Posterior vena cava (tissue), 2 donors: ENCODE measurements at regions not wholly inside any gene's neighbourhood (a gene's known extent, or its start where the extent isn't known, plus 50 kb on each side); places are given as distances from the start of the nearest gene placed in this dataset.
"Not testable (repeated sequence)": the region's sequence is repeated elsewhere in the genome, so short reads cannot be mapped to it uniquely, and the experiment has no call there.

Source experiments
- DNase-seq: peaks from one replicate; pipeline ENCODE4 v3.0.0-alpha.2; 2020; ENCODE audit warnings: low spot score
- intact Hi-C, 2 donors: fragments of 100-400 bp; cut with DNase I; formaldehyde crosslinking; loops; one replicate each; pipeline versions ENCODE4 v1.14.1 to v1.14.2; 2022 to 2023
- donor health status: DM: yes; HTN: yes; CAD: no.
- donor health status: DM: yes; HTN: yes; CAD: no.

DNA sequence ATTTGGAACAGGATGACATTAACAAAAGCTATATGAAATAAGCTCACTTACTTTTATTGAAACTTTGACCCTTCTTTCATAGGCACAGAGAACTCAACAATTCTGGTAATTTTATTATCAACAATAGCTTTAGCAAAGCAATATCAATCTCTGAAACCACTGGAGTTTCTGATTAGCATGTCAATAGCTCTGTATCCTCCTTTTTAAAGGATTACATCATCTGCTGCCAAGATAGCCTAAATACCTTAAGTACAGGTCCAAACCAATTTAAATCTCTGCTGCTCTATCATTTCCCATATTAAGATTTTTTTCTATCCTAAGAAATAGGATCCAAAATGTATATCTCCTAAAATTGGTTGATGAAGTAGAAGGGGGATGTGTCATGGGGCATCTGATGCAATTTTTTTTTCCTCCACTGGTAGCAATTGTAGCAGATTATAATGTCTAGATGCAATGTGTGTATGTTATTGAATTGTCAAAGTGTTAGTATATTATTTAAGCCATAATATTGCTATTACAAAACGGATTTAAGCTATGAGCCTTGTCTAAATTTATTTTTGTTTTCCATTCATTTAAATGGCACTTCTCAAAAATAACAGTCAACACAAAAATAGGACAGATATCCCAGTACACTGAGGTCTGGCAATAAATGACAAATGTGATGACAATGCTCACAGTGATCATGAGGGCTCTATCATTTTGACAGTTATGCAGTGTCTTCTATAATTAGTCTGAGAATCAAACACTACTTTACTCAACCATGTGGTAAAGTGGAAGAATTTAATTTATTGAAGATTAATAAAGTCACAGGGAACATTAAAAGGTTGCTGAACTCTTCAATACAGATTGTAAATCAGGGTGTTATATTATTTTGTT is 328.4 kb downstream of the CDH7 start:
- intact Hi-C loops = no loop called here
- DNase-seq = no peak

DNA sequence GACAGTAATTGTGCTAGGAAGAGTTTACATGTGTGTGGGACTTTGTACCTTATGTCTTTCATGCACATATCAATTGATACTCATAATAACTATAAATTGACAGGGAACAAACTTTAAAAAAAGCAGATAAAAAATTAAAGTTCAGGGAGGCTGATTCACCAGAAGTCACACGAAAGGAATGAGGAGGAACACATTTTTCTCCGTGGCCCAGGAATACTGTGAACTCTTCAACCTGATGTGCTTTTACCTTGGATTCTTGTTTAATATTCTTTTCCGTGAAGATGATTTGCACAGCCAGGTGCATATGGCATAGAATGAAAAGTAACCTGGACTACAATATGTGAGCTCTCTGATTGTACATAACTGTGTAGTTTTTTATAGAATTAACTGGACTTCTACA is 326.3 kb downstream of the CDH7 start:
- intact Hi-C loops = no loop called here
- DNase-seq = no peak

DNA sequence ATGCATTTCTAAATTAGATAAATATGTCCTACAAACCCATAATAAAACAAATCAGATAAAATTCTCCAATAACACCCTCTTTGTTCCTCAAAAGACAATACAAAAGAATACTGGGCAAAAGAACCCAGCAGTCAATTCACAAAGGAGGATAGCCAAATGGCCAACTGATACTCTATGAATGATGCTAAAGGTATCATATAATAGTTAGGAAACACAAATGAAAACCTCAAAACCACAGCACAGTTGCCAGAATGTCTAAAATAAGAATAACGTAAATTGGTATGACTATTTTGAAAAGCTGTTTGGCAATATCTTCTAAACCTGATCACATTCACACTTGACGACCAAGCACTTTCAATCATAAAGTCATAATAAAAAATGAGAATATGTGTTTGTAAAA is 315.4 kb downstream of the CDH7 start:
- intact Hi-C loops = no loop called here
- DNase-seq = no peak

DNA sequence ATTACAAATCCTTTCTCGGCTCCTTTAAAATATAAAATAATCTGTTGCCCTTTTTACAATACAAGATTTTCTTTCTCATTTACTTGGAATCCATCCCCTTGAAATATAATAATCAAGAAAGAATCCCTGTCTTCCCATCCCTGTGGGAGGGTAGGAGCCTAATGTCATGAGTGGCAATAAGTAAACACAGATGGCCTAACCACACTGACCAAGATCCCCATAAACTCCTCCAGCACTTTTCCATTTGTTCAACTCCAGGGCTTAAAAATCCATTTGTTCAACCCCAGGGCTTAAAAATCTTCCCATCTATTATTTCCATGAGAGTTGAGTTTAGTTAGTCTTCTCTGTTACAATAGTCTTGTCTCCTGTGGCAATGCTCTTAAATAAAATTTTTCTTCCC is 297.6 kb downstream of the CDH7 start:
- intact Hi-C loops = no loop called here
- DNase-seq = no peak

GRCh38 chr18:66046032-66046602 is 295.3 kb downstream of the CDH7 start:
- intact Hi-C loops = no loop called here
- DNase-seq = no peak

- no peak for DNase-seq
- intact Hi-C loops = no loop called here
Measured at GRCh38 chr18:66043009-66043408, 292.2 kb downstream of the CDH7 start.

GRCh38 chr18:66013969-66014368 is 263.2 kb downstream of the CDH7 start:
- intact Hi-C loops = no loop called here
- DNase-seq = no peak

DNA sequence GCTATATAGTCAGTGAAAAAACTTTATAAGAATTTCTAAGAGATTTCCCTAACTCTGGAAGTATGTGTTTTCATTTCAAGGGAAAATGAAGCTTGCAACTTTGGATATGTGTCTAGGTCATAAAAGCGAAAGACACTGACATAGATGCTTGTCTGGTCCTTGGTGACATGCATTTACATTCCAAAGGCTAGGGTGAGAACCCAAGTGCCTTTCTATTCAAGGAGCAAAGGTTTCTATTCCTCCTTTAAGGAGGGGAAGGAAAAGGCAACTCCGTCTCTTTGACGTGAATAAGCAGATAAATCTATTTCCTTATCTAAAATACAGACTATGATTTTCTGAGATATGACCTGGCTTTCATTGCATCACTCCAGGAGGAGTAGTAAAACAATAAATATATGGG is 261.1 kb downstream of the CDH7 start:
- intact Hi-C loops = no loop called here

DNA sequence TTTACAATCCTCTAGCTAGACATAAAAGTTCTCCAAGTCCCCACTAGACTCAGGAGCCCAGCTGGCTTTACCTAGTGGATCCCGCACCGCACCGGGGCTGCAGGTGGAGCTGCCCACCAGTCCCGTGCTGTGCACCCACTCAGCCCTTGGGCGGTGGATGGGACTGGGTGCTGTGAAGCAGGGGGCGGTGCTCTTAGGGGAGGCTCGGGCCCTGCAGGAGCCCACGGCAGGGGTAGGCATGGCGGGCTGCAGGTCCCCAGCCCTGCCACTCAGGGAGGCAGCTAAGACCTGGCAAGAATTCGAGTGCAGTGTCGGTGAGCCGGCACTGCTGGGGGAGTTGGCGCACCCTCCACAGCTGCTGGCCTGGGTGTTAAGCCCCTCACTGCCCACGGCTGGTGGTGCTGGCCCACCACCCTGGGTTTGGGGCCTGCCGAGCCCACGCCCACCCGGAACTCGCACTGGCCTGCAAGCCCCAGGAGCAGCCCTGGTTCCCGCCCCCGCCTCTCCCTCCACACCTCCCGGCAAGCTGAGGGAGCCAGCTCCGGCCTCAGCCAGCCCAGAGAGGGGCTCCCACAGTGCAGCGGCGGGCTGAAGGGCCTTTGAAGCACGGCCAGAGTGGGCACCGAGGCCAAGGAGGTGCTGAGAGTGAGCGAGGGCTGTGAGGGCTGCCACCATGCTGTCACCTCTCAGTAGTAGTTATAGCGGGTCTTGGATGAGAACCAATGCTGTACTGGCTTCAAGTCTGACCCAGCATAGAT is 255.2 kb downstream of the CDH7 start:
- intact Hi-C loops = loop anchor here in 1 of 2 donors (5.0 kb wide), 1 partner anchor 701 kb away; no protein-coding TSS in a partner anchor

More for the DNA sequence above, 261.1 kb downstream of the CDH7 start:
- no peak for DNase-seq

GRCh38 chr18:65998971-65999700 is 248.3 kb downstream of the CDH7 start:
- intact Hi-C loops = not testable (repeated sequence)

More for the DNA sequence above, 255.2 kb downstream of the CDH7 start:
- peak; percentile 69 for DNase-seq

DNA sequence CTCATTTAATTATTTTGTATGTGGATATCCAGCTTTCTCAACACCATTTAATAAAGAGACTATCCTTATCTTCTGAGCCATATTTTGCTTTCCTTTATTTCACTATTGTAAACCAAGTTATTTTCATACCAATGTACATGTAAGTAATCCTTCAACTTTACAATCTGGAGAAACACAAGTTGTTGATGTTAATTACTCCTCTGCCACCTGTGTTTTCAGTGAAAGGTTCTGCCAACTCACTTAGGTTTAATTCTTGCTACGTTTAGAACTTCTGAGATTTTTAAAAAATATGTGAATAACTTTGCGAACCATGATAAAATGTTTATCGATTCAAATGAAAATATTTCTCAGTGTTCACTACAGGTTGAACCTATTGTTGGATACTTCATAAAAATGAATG is 244.4 kb downstream of the CDH7 start:
- no peak for DNase-seq
- intact Hi-C loops = no loop called here

More at GRCh38 chr18:65998971-65999700, 248.3 kb downstream of the CDH7 start:
- DNase-seq = not testable (repeated sequence)

DNA sequence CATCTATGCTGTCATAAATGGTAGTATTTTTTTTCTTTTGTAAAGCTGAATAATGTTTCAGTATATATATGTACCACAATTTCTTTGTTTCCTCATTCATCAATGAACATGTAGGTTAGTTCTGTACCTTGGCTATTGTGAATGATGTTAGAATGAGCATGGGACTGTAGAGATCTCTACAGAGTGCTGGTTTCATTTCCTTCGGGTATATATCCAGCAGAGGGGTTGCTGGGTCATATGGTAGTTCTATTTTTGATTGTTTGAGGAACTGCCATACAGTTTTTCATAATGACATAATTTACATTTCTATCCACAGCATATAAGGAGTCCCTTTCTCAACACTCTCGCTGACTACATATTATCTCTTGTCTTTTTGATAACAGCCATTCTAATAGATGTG is 243.5 kb downstream of the CDH7 start:
- intact Hi-C loops = no loop called here
- no peak for DNase-seq

- no peak for DNase-seq
- intact Hi-C loops = no loop called here
Measured at GRCh38 chr18:65990944-65991708, 240.3 kb downstream of the CDH7 start.

- no peak for DNase-seq
- intact Hi-C loops = no loop called here
Measured at GRCh38 chr18:65990174-65990690, 239.4 kb downstream of the CDH7 start.

GRCh38 chr18:65988972-65989371 is 238.2 kb downstream of the CDH7 start:
- DNase-seq = no peak
- intact Hi-C loops = no loop called here

DNA sequence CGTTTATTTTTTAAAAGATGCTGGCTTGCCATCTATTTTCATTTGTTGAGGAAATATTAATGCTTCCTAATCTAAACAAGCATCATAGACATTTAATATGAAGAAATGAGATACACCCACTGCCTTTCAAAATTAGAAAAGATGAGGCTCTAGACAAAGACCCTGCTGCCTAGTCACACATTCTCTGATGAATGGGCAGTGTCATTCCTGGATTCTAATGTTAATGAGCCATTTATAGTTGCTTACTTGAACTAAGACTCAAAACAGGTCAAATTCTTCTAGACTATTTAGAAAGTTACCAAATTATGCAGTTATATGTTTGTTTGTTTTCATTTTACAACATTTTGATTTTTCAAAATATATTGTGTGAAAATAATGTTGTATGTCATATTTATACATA is 237.6 kb downstream of the CDH7 start:
- no peak for DNase-seq
- intact Hi-C loops = no loop called here

- intact Hi-C loops = no loop called here
- no peak for DNase-seq
Measured at GRCh38 chr18:65983750-65984149, 232.9 kb downstream of the CDH7 start.

- no peak for DNase-seq
- intact Hi-C loops = no loop called here
Measured at GRCh38 chr18:65975536-65975935, 224.7 kb downstream of the CDH7 start.

- no peak for DNase-seq
Measured at GRCh38 chr18:65974758-65975157, 223.9 kb downstream of the CDH7 start.

More at GRCh38 chr18:65974758-65975157, 223.9 kb downstream of the CDH7 start:
- intact Hi-C loops = no loop called here
